Body of pancreas (tissue), 4 donors: ENCODE measurements at regions not wholly inside any gene's neighbourhood (a gene's known extent, or its start where the extent isn't known, plus 50 kb on each side); places are given as distances from the start of the nearest gene placed in this dataset.

Experiments used
- ATAC-seq: fragments of 150-250 bp; one replicate; pipeline ENCODE4 v1.9.1; 2016
- DNase-seq, 4 donors: peaks; one replicate each; pipeline ENCODE4 v3.0.0-alpha.2; 2019
- H3K27ac ChIP-seq, 4 donors: fragments of 200-600 bp; sonication (generic); 1 replicate in 3 of 4; 2 replicates in 1 of 4; pipeline versions ENCODE4 v1.5.1 to v1.6.1; 2016 to 2019; ENCODE audit warnings: mild to moderate bottlenecking in 1 of 4, mixed read lengths in 1 of 4, moderate library complexity in 1 of 4
- H3K27me3 ChIP-seq, 2 donors: fragments of 200-600 bp; sonication (generic); one replicate each; pipeline ENCODE4 v1.6.0; 2016; ENCODE audit warnings: mild to moderate bottlenecking in 1 of 2
- H3K36me3 ChIP-seq, 2 donors: fragments of 200-600 bp; sonication (generic); replicated peaks in 1 of 2; 2 replicates each; pipeline ENCODE4 v1.5.1; 2016; ENCODE audit warnings: low read depth in 2 of 2; ENCODE audit not compliant: insufficient read depth in 1 of 2
- H3K4me1 ChIP-seq: fragments of 200-600 bp; sonication (generic); one replicate; pipeline ENCODE4 v1.6.0; 2016
- H3K4me3 ChIP-seq, 2 donors: fragments of 200-600 bp; sonication (generic); 1 replicate in 1 of 2; 2 replicates in 1 of 2; pipeline ENCODE4 v1.5.1; 2016 to 2019
- H3K9me3 ChIP-seq, 3 donors: fragments of 200-600 bp; sonication (generic); 1 replicate in 2 of 3; 2 replicates in 1 of 3; pipeline ENCODE4 v1.5.1; 2016
- POLR2A ChIP-seq, 3 donors: fragments of 450-650 bp; IDR thresholded peaks; one replicate each; pipeline ENCODE4 v1.6.1; 2016; ENCODE audit warnings: antibody characterized with exemption in 3 of 3, mild to moderate bottlenecking in 2 of 3
- WGBS, 2 donors: methylation state at CpG; one replicate each; pipeline ENCODE4 v1.1.5; 2017; 5-methylcytosine and 5-hydroxymethylcytosine counted together
- intact Hi-C: fragments of 100-400 bp; cut with DNase I; formaldehyde crosslinking; loops from one replicate; pipeline ENCODE4 v1.15.1; 2023
- TF ChIP-seq, protein P1 (sequence below), 7 experiments: fragments of 450-650 bp in 4 of 7; fragments of 200-600 bp in 3 of 7; sonication (generic) in 3 of 7; IDR thresholded peaks; one replicate each; pipeline ENCODE4 v1.5.1; 2016 to 2019; ENCODE audit warnings: antibody characterized with exemption in 7 of 7

GRCh38 chr12:78756936-78757335, 107.6 kb upstream of the SYT1 start:
- Histone ChIP-seq H3K9me3 (no peaks in the 10 kb centered on the region), H3K27me3 (no peaks in the 10 kb centered on the region), H3K36me3 (no peaks in the 10 kb centered on the region), H3K4me3 (no peak overlapping the region), H3K4me1 (no peaks in the 10 kb centered on the region), H3K27ac (no peak overlapping the region)
- intact Hi-C loops = no loop called here
- DNase-seq (no peak), ATAC-seq (no peak)
- WGBS, 2 donors = 64 to 67% methylated on average over 2 of the region's 2 CpGs
- TF ChIP-seq, protein P1, sequence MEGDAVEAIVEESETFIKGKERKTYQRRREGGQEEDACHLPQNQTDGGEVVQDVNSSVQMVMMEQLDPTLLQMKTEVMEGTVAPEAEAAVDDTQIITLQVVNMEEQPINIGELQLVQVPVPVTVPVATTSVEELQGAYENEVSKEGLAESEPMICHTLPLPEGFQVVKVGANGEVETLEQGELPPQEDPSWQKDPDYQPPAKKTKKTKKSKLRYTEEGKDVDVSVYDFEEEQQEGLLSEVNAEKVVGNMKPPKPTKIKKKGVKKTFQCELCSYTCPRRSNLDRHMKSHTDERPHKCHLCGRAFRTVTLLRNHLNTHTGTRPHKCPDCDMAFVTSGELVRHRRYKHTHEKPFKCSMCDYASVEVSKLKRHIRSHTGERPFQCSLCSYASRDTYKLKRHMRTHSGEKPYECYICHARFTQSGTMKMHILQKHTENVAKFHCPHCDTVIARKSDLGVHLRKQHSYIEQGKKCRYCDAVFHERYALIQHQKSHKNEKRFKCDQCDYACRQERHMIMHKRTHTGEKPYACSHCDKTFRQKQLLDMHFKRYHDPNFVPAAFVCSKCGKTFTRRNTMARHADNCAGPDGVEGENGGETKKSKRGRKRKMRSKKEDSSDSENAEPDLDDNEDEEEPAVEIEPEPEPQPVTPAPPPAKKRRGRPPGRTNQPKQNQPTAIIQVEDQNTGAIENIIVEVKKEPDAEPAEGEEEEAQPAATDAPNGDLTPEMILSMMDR (IDR thresholded peaks at IDR 0.05) = no peak
- TF ChIP-seq POLR2A (IDR thresholded peaks at IDR 0.05) = no peak

DNA sequence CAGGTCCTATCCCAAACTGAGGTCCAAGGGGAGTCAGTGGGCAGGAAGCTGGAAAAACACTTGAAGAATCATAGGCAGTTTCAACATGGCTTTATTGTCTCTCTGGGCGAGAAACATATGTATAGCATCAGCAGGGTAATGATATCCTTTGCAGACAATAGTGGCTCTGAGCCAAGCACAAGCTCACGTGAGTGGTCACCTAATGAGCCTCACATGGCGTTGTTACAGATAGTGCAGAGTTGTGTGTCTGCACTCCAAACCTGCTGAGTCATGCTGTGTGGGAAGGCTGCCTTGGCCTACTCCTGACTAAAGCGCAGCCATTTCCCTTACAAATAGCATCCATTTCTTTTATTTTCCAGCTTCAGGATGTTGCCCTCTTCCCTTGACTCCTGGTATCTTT, 105.2 kb upstream of the SYT1 start:
- Histone ChIP-seq H3K9me3 (no peaks in the 10 kb centered on the region), H3K27me3 (no peaks in the 10 kb centered on the region), H3K4me1 (no peaks in the 10 kb centered on the region), H3K27ac (no peak overlapping the region), H3K4me3 (no peak overlapping the region), H3K36me3 (no peaks in the 10 kb centered on the region)
- ATAC-seq (no peak), DNase-seq (no peak)
- 54 to 55% methylated on average over 4 of the region's 4 CpGs for WGBS, 2 donors
- intact Hi-C loops = no loop called here
- TF ChIP-seq, protein P1 (IDR thresholded peaks at IDR 0.05) = no peak
- TF ChIP-seq POLR2A (IDR thresholded peaks at IDR 0.05) = no peak

DNA sequence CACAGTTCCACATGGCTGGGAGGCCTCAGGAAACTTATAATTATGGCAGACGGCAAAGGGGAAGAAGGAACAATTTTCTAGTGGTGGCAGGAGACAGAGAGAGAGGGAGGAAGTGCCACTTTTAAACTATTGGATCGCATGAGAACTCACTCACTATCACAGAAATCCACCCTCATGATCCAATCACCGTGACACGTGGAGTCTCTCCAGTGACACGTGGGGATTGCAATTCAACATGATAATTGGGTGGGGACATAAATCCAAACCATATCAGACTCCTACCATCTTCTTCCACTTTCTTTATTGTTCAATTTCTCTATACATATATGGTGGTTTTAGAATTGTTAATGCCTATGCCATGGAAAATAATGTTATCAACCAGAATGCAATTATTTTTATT, 103.7 kb upstream of the SYT1 start:
- intact Hi-C loops = no loop called here
- 84 to 89% methylated on average over 5 of the region's 5 CpGs for WGBS, 2 donors
- TF ChIP-seq, protein P1 (IDR thresholded peaks at IDR 0.05) = no peak
- TF ChIP-seq POLR2A (IDR thresholded peaks at IDR 0.05) = no peak
- H3K4me1 ChIP-seq = no peaks in the 10 kb centered on the region
- H3K9me3 ChIP-seq = no peaks in the 10 kb centered on the region
- no peaks in the 10 kb centered on the region for H3K36me3 ChIP-seq
- DNase-seq = no peak
- no peak overlapping the region for H3K27ac ChIP-seq
- no peak for ATAC-seq
- H3K27me3 ChIP-seq = no peaks in the 10 kb centered on the region
- H3K4me3 ChIP-seq = no peak overlapping the region

GRCh38 chr12:78764913-78765312, 99.7 kb upstream of the SYT1 start:
- DNase-seq = no peak
- Histone ChIP-seq H3K36me3 (no peaks in the 10 kb centered on the region), H3K4me3 (no peak overlapping the region), H3K9me3 (no peaks in the 10 kb centered on the region), H3K4me1 (peaks cover 4% of the 10 kb centered on the region), H3K27me3 (no peaks in the 10 kb centered on the region), H3K27ac (no peak overlapping the region)
- intact Hi-C loops = no loop called here
- no peak for ATAC-seq
- TF ChIP-seq, protein P1 (IDR thresholded peaks at IDR 0.05) = no peak
- no peak for TF ChIP-seq POLR2A (IDR thresholded peaks at IDR 0.05)
- WGBS, 2 donors = 79 to 86% methylated on average over 2 of the region's 2 CpGs

- no peaks in the 10 kb centered on the region for H3K9me3 ChIP-seq
- no peaks in the 10 kb centered on the region for H3K27me3 ChIP-seq
- no peak overlapping the region for H3K4me3 ChIP-seq
- ATAC-seq (no peak), DNase-seq (no peak)
- H3K27ac ChIP-seq = no peak overlapping the region
- H3K36me3 ChIP-seq = no peaks in the 10 kb centered on the region
- no peak for TF ChIP-seq POLR2A (IDR thresholded peaks at IDR 0.05)
- TF ChIP-seq, protein P1 (IDR thresholded peaks at IDR 0.05) = no peak
- peaks cover 4% of the 10 kb centered on the region for H3K4me1 ChIP-seq
- intact Hi-C loops = no loop called here
- 36 to 46% methylated on average over 4 of the region's 4 CpGs for WGBS, 2 donors
These were observed 97.2 kb upstream of the SYT1 start for GRCh38 chr12:78767264-78767981.
